ENCODE measurements at regions not wholly inside any gene's neighbourhood (a gene's known extent, or its start where the extent isn't known, plus 50 kb on each side); places are given as distances from the start of the nearest gene placed in this dataset.

DNA sequence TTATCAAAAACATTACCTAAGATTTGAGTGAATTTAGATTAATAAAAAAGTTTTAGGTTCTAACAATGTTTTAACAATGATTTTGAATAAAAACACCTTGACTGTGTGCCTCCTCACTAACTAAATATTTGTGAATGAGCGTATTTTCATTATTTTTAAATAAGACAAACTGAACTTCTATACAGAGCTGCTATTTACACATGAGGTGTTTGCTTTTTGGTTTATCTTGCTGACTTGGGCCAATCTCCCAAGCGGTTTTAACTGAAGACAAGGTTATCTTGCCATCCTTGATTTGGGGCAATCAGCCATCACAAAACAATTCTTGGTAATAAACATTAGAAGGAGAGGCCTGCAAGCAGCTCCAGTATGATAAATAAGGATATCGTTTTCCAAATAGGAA lies 108.2 kb upstream of the NRIP1 start:
- TF ChIP-seq POLR2A (IDR thresholded peaks at IDR 0.05; ENCODE audit: low read depth, low read length) = no peak
- TF ChIP-seq POLR2AphosphoS5 (IDR thresholded peaks at IDR 0.05; ENCODE audit: low read depth, low read length) = no peak
- TF ChIP-seq TAF1 (IDR thresholded peaks at IDR 0.05; ENCODE audit: low read depth, low read length) = no peak
- TF ChIP-seq SPI1 (IDR thresholded peaks at IDR 0.05; ENCODE audit: low read depth, low read length) = no peak
- no peak for TF ChIP-seq PAX5 (IDR thresholded peaks at IDR 0.05; ENCODE audit: insufficient read depth, low read length, severe bottlenecking)
